IPS DF 4.7 (cell line): ENCODE measurements at regions not wholly inside any gene's neighbourhood (a gene's known extent, or its start where the extent isn't known, plus 50 kb on each side); places are given as distances from the start of the nearest gene placed in this dataset.

Experiments
- DNase-seq: peaks from one replicate; pipeline ENCODE4 v3.0.0-alpha.2; 2013; ENCODE audit warnings: low spot score; ENCODE audit errors: extremely low read depth

DNA sequence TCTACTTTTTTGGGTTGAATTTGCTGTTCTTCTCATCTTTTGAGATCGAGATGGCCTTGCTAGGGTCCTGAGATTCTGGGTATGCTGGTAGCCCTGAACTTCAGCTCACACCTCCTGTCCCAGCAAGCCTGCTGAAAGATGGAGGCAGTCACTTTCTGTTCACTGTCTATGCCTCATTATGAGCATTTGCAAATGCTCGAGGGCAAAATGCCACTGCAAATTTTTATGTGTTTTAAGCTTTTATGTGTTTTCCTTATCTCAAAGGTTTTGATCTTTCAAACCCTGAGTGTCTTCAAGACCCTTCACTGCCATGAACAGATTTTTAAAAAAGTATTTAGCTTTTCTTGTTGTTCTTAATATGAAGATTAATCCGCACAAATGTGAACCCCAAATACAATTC, 766.7 kb upstream of the HS6ST1 start:
- no peak for DNase-seq

- no peak for DNase-seq
Measured at GRCh38 chr2:129087133-129087813, 768.6 kb upstream of the HS6ST1 start.

- no peak for DNase-seq
Measured at GRCh38 chr2:129091620-129092019, 773.0 kb upstream of the HS6ST1 start.

GRCh38 chr2:129092956-129093355, 774.3 kb upstream of the HS6ST1 start:
- DNase-seq = no peak

- no peak for DNase-seq
Measured at GRCh38 chr2:129101186-129101585, 782.5 kb upstream of the HS6ST1 start.

DNA sequence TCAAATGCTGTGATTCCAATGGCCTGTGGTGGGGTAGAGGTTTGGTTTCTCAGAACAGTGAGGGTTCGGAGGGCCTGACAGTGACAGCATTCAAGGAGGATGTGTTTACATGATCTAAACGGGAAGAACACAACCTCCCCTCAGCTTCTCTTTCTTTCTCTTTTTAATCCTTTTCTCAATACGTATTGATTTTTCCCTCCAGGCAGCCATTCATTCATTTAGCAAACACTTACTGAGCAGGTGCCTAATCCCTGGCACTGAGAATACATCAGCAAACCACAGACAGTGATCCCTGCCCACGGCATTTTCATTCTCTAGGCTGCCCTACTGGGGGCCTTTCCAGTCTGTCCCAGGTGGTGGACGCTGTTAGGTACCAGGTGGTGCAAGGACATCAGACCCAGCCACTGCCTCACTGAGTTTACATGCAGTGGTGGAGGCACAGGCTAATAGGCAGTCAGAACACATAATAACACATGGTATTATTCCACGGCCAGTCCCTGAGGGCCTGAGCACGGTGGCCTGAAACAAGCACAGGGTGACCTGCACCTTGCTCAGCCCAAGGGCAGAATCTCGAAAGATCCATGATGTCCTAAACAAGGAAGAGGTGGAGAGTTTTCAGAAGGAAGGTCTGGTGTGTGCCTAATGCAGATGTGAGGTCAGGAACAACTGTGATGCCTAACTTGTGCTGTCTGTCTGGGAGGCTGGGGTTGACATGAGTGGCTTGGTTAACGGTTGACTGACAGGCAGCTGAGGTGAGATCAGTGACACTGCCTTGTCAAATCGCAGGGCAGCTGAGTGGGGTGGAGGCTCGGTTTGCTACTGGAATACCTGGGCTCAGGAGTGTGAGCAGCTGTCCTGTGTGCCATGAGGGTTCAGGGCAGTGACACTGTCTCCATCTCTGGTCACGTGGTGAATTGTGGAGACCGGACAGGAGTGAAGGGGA, 785.5 kb upstream of the HS6ST1 start:
- no peak for DNase-seq

- DNase-seq = no peak
Measured at GRCh38 chr2:129112181-129112580, 793.5 kb upstream of the HS6ST1 start.

DNA sequence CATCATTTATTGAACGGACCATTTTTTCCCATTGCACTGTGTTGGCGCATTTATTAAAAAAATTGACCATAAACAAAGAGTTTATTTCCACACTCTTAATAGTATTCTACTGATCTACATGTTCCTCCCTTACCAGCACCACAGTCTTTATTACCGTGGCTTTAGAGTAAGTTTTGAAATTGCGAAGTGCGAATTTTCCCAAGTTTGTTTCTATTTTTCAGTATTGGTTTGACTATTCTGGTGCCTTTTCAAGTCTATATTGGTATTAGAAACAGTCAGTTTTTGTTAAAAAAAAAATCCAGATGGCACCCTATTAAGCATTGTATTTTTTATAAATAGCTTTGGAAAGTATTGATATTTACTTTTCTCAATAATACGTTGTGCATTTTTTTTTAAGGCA, 795.1 kb upstream of the HS6ST1 start:
- DNase-seq = no peak

DNA sequence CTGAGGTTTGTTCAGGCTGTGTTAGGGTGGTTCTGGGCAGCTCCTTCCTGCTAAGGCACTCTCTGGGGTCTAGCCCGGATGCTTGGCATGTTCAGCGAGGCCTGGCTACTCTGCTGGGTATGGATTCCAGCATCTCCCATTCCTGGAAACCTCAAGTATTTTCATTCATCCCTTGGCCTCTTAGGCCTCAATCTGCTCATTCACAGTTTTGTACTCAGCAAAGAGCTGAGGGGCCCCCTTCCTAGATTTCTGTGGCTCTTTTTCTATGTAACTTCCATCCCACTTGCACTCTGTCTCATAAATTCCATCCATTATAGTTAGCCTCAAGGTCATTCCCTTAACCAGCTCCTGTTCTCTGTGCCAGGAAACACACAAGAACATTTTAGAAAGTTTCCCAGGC, 798.8 kb upstream of the HS6ST1 start:
- no peak for DNase-seq

DNA sequence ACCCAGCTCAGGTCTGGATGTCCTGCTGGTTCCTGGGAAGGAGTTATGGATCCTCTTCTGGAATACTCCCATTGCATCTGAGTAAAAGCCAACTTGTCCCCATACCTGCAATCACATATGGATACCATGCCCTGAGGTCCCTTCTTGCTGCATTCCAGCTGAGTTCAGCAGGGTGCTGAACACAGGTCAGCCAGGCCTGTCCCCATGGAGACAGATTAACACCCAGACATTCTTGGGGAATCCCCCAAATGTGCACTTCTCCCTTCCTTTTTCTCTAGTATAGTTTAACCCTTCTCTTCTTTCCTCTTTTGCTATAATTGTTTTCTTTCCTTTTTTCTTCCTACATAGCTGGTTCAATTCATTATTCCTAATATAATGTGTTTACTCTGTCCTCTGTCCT, 799.6 kb upstream of the HS6ST1 start:
- no peak for DNase-seq

DNA sequence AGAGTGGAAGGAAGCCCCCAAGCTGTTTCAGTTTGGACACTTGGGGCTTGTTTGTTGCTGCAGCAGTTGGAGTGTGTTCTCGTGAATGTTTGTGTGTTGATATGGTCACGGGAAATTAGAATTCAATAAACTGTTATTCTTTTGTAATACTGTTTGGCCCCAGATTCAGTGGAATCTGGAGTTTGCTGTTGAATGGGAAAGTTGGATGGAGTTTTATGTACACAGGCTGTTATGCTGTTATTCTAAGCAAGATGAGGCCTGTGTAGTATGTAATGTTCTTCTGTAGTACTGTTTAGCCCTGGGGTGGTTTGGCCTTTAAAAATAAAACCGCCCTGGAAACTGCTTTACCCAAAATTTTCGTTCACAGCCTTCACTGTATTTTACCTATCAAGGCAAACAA, 810.4 kb upstream of the HS6ST1 start:
- no peak for DNase-seq

- DNase-seq = no peak
Measured at GRCh38 chr2:129133692-129134641, 815.3 kb upstream of the HS6ST1 start.

- no peak for DNase-seq
Measured at GRCh38 chr2:129135017-129135416, 816.3 kb upstream of the HS6ST1 start.

DNA sequence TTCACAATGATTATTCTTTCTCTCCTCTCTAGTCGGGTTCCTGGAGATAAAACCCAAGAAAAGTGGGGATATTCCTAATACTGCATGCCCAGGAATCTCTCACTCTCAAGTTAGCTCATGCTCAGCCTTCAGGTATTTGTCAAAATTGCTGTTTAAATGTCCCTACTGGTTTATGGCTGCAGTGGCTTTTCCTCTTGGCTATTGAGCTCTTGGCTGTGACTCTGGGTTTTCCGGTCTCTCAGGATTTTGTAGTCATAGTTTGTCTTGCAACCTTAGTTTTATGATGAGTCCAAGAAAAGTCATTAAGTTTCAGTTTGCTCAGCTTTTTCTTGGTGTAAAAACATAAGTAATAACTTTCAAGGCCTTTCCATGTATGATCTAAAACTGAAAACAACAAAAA, 820.7 kb upstream of the HS6ST1 start:
- no peak for DNase-seq

GRCh38 chr2:129142465-129142864, 823.8 kb upstream of the HS6ST1 start:
- DNase-seq = no peak

DNA sequence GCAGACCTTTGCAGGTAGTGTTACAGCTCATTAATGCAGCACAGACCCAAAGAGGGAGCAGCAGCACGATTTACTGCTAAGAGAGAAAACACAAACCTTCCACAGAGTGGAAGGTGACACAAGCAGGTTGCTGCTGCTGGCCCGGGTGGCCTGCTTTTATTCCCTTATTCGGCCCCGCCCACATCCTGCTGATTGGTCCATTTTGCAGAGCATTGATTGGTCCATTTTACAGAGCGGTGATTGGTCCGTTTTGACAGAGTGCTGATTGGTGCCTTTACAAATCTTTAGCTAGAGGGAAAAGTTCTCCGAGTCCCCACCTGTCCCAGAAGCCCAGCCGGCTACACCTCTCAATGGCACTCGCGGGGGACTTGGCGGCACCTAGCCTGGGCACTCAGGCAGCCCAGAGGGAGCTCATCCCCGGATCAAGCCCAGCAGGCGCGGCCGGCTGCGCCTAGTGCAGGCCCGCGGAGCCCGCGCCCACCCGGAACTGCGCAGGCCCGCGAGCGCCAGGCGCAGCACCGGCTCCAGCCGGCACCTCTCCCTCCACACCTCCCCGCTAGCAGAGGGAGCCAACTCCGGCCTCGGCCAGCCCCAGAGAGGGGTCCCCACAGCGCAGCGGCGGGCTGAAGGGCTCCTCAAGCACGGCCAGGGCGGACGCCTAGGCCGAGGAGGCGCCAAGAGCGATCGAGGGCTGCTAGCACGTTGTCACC, 825.6 kb upstream of the HS6ST1 start:
- DNase-seq = no peak

- DNase-seq = no peak
Measured at GRCh38 chr2:129152514-129152913, 827.0 kb upstream of the RAB6C start.

GRCh38 chr2:129160879-129161278, 818.6 kb upstream of the RAB6C start:
- no peak for DNase-seq

- DNase-seq = no peak
Measured at GRCh38 chr2:129164220-129164949, 815.1 kb upstream of the RAB6C start.

DNA sequence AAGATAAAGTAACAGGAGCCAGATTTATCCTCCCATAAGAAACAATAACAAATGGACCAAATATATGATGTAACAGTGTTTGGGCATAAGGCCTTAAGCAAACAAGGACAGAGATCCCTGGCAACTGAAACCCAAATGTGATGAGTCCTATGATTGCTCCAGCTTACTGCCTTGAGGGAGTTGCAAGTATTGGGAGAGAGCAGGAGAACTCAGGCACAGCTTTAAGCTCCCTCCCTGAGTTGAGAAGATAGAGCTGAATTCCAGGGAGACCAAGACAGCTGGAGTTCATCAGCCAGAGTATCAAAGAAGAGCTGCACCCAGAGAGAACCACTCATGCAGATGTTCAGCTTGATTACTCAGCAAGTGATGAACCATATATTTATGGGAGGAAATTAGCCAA, 814.5 kb upstream of the RAB6C start:
- DNase-seq = no peak
